GM19463 (cell line): ENCODE measurements at regions not wholly inside any gene's neighbourhood (a gene's known extent, or its start where the extent isn't known, plus 50 kb on each side); places are given as distances from the start of the nearest gene placed in this dataset.
"Not testable (repeated sequence)": the region's sequence is repeated elsewhere in the genome, so short reads cannot be mapped to it uniquely, and the experiment has no call there.

Source experiments
- ATAC-seq: cut with Tn5 transposase; IDR thresholded peaks from one replicate; pipeline ENCODE4 v1.9.1; 2021; ENCODE audit warnings: mild to moderate bottlenecking, moderate library complexity; ENCODE audit not compliant: unreplicated experiment

DNA sequence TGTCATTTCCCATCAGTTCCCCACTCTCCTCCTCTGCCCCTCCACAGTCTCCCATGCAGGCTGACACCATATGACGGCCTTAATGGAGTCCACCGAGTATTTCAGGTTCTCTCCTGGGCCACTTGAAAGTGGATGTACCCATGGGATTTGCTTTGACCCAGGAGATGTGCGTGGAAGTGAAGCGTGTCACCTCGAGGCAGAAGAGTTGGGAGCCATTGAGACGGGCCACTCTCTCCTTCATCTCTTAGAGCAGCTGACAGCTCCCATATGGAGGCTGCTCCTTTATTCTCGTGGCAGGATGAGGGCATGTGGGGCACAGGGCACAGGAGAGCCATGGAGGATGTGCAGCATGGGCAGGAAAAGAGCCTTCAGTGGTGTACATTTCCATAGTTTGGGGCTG is 144.7 kb upstream of the CRYM start:
- ATAC-seq, result not testable (repeated sequence)

DNA sequence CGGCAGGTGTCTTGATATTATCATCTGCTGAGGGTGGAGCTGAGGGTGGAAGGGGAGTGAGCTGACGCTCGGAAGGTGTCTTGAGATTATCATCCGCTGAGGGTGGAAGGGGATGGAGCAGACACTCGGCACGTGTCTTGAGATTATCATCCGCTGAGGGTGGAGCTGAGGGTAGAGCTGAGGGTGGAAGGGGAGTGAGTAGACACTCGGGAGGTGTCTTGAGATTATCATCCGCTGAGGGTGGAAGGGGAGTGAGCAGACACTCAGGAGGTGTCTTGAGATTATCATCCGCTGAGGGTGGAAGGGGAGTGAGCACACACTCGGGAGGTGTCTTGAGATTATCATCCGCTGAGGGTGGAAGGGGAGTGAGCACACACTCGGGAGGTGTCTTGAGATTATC is 126.6 kb upstream of the CRYM start:
- not testable (repeated sequence) for ATAC-seq

DNA sequence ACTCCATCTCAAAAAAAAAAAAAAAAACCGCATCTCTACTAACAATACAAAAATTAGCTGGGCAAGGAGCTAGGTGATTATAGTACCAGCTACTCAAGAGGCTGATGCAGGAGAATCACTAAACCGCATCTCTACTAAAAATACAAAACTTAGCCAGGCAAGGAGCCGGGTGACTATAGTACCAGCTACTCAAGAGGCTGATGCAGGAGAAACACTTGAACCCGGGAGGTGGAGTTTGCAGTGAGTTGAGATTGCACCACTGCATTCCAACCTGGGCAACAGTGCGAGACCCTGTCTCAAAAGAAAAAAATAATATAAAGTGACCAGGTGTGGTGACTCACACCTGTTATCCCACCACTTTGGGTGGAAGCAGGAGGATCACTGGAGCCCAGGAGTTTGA is 119.8 kb upstream of the CRYM start:
- ATAC-seq, result not testable (repeated sequence)

GRCh38 chr16:21396545-21396944 is 118.5 kb upstream of the CRYM start:
- ATAC-seq, result not testable (repeated sequence)

GRCh38 chr16:21390634-21391033 is 112.5 kb upstream of the CRYM start:
- ATAC-seq, result not testable (repeated sequence)

- not testable (repeated sequence) for ATAC-seq
These were observed 111.8 kb upstream of the CRYM start for GRCh38 chr16:21389860-21390259.

- not testable (repeated sequence) for ATAC-seq
These were observed 109.7 kb upstream of the CRYM start for GRCh38 chr16:21387757-21388156.

GRCh38 chr16:21386201-21386915 is 108.3 kb upstream of the CRYM start:
- ATAC-seq, result not testable (repeated sequence)

DNA sequence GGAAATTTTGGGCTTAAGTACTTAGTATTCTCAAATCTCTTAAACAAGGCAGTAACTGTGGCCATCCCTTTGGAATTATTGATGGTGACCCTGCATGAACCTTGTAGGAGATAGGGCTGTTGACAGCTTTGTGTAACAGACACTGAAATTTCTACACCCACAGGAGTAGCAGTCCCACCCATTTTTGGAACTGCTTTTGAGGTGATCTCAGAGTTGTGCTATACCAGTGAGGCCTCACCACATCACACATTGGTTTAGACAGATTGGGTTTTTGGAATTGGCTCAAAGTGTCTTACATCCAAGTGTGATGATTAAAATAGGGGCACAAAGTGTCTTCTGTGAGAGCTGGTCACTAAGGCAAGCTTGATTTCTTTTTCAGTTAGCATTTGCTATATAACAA is 105.6 kb upstream of the CRYM start:
- ATAC-seq, result not testable (repeated sequence)

DNA sequence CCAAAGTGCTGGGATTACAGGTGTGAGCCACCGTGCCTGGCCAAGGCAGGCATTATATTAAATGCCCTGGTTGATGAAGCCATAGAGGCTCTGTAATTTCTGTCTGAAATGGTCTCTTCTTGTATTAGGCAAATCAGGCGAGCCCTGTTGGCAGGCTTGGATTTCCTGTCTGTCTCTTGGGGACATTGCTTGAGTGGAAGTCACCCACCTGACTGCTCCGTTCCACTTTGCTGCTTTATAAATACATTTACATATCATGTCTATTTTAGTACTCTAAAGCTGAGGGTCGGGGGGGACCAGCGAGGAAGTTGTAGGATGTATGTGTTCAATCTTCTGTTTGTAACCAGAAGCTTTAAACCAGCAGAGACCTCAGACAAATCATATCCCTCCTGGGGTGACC is 101.6 kb upstream of the CRYM start:
- not testable (repeated sequence) for ATAC-seq

DNA sequence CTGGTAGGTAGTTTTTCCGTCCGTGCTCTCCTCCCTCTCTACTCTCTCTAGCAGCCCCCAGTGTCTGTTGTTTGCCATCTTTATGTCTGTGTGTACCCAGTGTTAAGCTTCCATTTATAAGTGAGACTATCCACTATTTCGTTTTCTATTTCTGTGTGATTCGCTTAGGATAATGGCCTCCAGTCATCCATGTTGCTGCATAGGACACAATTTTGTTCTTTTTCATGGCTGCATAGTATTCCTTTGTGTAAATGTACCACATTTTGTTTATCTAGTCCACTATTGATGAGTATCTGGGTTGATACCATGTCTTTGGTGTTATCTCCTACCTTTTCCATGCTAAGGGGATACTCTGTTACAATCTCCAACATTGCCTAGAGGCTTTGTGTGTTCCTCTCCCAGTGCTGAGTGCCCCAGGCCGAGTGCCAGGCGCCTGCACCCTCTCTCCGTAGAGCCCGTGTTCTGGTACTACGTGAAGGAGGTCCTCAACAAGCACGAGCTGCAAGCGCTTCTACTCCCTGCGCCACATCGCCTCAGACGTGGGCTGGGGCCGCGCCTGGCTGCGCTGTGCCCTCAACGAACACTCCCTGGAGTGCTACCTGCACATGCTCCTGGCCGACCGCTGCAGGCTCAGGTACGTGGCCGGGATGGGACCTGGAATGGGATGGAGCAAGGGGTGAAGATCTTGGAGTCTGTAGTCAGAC is 98.3 kb upstream of the CRYM start:
- not testable (repeated sequence) for ATAC-seq

DNA sequence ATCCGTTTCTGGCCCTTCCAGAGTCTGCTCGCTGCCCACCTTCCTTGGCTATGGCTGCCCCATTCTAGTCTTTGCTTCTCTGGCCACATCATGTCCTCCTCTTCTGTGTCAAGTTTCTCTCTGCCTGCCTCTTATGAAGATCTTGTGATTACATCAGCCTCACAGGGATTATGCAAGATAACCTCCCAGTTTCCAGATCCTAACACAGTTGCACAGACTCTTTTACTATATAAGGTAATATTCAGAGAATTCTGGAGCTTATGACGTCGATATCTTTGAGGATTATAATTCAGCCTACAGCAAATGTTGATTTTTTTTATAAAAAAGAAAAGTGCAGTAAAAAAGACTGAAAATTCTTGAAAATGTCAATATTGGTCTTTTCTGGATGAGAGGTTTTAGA is 97.2 kb upstream of the CRYM start:
- not testable (repeated sequence) for ATAC-seq

- not testable (repeated sequence) for ATAC-seq
These were observed 95.4 kb upstream of the CRYM start for GRCh38 chr16:21373454-21373853.

DNA sequence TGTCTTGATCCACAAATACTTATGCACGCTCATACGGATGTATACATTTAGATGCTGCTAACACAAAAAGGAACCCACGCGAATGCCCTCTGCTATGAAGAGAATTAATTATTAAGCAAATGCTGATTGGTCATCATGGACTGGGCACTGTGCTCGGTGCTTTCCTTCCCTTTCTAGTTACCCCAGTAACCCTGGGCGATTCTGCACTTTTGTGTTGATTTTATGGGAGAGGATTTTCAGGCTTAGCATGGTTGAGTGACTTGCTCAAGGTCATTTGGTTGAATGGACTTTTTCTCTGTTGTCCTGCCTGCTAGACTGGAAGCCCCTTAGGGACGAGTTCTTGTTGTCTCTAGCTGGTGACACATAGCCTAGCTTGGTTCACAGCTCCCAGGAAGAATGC is 94.8 kb upstream of the CRYM start:
- ATAC-seq, result not testable (repeated sequence)

DNA sequence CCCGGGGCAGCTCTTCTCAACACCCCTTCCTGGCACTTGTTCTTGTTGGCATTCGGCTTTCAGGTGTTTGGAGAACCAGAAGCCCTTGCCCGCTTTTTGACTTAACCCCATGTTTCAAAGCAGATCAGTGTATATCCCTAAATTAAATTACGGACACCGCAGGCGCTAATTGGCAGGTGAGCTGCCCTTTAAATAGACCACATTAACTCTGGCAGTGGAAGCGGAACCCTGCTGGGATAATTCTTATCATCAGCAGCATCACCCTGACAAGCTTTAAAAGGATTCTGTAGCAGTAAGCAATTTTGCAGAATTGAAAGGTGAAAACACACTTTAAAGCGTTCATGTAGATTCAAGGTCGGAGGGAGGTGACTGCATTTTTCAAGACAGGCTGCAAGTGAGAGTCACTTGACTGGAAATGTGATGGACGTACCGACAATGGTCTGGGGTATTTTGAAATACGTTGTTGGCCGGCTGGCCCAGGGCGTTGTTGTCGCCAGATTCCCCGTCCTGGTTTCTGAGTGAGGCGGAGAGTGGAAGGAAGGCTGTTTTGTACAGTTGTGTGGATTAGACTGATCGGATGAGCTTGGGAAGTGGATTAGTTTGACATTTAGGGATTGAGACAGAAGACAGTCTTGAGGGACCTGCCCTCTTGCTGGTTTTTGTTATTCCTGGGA is 94.2 kb upstream of the CRYM start:
- ATAC-seq, result not testable (repeated sequence)

- ATAC-seq, result not testable (repeated sequence)
These were observed 92.7 kb upstream of the CRYM start for GRCh38 chr16:21370791-21371190.

DNA sequence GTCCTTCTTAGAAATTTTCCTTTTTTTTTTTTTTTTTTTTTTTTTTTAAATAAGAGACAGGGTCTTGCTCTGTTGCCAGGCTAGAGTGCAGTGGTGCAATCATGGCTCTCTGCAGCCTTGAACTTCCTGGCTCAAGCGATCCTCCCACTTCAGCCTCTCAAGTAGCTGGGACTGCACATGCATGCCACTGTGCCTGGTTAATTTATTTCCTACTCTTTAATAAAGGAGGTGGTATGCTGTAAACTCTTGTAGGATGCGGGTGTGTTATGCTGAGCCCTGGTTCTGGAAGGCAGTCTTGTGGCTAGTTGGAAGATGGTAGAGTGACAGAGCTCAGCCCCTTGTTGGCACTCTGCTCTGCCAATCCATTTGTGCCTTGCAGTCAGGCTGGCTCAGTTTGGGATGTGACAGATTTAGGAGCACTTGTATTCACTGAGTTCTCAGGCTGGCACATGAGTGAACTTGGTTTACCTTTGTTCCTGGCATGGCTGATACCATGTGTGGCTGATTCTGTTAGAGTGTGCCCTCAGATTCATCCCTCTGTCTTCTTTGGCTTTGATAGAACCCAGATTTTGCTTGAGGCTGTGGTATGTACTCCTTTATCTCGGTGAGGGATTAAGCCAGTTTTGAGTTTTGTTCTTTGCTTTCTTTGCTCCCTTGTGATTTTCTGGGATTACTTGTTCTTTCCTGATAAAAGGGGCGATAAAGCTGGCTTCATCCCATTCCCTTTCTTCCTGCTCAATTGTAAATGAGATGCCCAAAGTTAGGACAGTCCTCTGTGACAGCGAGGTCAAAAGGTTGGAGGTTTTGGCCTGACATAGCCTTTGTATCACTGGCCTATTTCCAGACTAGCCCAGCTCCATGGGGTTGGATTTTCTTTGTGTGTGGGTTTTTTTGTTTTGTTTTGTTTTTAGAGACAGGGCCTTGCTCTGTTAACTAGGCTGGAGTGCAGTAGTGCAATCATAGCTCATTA is 91.2 kb upstream of the CRYM start:
- not testable (repeated sequence) for ATAC-seq

GRCh38 chr16:21367733-21368421 is 89.8 kb upstream of the CRYM start:
- ATAC-seq, result not testable (repeated sequence)

DNA sequence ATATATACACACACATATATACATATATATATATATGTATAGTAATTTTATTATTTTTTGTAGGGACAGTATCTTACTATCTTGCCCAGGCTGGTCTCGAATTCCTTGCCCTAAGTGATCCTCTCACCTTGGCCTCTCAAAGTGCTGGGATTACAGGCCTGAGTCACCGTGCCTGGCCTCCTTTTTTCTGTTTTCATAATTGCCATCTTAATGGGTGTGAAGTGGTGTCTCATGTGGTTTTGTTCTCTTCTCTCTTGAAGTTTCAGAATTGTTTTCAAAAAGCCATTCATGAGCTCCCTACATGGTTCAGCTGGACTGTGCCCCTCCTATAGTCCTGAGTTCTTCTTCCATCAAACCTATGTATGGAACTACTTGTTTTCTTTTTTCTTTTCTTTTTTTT is 88.9 kb upstream of the CRYM start:
- ATAC-seq, result peak; percentile 47

GRCh38 chr16:21365541-21365940 is 87.5 kb upstream of the CRYM start:
- ATAC-seq, result not testable (repeated sequence)
